ENCODE measurements at regions not wholly inside any gene's neighbourhood (a gene's known extent, or its start where the extent isn't known, plus 50 kb on each side); places are given as distances from the start of the nearest gene placed in this dataset.
"Not testable (repeated sequence)": the region's sequence is repeated elsewhere in the genome, so short reads cannot be mapped to it uniquely, and the experiment has no call there.

DNA sequence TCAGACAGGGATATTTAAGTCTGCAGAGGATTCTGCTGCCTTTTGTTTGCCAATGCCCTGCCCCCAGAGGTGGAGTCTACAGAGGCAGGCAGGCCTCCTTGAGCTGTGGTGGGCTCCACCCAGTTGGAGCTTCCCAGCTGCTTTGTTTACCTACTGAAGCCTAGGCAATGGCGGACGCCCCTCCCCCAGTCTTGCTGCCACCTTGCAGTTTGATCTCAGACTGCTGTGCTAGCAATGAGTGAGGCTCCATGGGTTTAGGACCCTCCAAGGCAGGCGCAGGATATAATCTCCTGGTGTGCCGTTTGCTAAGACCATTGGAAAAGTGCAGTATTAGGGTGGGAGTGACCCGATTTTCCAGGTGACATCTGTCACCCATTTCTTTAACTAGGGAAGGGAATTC is 132.7 kb downstream of the UNC93B1 start:
- not testable (repeated sequence) for DNase-seq

DNA sequence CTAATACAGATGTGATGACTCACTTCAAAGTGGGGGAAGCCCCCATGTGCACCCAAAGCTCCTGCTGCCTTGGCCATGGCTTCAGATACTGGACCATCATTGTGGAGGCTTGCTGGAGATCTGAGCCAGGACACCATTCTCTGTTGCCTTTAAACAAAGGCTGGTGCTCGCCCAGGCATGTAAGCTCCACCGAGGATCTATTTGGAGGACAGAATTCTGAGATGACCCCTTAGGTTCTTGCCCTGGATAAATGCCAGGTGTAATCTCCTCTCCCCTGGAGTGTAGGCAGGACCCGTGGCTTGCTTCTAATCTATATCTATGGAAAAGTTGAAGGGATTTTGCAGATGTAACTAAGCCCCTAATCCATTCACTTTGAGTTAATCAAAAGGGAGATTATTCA is 141.0 kb downstream of the UNC93B1 start:
- DNase-seq, result not testable (repeated sequence)

DNA sequence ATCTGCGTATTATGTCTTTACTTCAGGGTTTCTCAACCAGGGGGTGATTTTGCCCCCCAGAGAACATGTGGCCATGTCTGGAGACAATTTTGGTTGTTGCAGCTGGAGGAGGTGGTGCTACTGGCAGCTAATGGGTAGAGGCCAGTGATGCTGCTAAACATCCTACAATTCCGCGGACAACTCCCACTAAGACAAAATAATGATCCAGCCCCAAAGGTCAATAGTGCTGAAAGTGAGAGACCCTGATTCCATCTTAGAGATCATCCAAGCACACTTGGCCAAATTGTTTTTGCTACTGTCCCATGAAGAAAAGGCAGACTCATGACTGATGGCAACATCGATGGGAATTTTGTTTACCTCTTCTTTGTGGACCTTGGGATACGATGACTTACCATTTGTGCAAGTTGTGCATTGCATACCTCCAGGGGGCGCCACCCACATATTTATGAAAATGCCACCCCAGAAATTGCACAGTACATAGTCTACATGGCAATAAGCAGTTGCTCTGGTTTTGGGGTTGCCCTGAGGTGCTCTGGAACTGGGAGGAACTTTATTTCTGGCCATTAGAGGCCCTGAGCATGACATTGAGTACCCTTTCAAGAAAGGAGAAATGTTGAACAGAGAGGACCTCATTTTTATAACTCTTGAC is 144.3 kb downstream of the UNC93B1 start:
- peak; percentile 6 for DNase-seq

DNA sequence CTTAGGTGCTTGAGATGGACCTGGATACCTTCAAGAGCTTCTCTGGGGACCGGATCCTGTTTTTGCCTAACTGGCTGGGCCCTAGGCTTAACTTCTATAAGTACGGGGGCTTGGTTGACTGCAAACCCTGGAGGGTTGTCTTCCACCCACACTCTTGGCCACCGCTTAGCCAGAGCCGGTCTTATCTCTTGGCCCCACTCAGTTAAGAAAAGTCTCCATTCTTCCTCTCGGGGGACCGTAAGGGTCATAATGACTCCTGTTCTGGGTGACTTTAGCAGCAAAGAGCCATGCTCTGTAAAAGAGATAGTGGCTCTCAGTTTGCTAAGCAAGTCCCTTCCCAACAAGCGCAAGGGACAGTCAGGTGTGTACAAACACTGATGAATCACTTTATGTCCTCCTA is 153.2 kb downstream of the UNC93B1 start:
- DNase-seq, result not testable (repeated sequence)

DNA sequence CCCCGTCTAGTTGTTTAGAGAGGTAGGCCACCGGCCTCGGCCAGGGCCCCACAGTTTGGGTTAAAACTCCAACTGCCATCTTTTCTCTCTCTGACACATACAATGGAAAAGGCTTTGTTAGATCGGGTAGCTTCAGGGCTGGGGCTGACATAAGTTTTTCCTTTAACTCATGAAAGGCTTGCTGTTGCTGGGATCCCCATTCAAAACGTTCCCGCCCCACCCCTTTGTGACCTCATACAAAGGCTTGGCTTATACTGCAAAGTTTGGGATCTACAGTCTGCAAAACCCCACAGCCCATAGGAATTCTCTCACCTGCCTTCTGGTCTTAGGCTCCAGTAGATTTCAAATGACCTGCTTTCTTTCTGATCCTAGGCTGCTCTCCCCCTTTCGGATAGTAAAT is 154.1 kb downstream of the UNC93B1 start:
- not testable (repeated sequence) for DNase-seq

DNA sequence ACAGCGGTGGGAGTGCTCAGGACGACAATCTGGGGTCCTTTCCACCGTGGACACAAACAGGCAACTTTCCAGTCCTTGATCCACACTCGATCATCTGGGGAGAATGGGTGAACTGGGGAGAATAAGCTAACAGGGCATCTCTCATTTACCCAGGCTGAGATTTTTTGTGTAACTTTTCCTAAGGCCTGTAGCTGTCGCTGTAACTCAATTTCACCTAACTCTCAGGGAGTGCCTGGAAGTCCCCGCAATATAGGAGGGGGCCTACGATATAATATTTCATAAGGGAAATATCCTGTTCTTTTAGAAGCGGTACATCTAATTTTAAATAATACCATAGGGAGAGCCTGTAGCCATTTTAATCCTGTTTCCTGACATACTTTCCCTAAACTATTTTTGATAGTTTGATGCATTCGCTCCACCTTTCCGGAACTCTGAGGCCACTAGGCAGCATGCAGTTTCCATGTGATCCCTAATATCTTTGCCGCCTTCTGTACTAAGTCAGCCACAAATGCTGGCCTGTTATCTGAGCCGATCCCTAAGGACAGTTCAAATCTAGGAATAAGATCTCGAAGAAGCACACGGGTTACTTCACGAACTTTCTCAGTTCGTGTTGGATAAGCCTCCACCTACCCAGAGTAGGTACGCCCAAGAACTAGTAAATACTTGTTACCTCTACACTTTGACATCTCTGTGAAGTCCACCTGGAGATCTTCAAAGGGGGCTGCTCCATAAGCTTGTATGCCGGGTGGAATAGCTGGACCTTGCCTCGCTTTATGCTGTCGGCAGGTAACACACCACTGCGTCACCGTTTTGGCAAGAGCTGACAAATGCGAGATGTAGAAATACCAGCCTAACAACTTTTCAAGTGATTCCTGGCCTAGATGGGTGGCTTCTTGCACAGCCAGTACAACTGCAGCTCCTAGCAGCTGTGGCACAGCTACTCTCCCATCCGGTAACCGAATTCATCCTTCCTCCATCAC is 155.7 kb downstream of the UNC93B1 start:
- not testable (repeated sequence) for DNase-seq

DNA sequence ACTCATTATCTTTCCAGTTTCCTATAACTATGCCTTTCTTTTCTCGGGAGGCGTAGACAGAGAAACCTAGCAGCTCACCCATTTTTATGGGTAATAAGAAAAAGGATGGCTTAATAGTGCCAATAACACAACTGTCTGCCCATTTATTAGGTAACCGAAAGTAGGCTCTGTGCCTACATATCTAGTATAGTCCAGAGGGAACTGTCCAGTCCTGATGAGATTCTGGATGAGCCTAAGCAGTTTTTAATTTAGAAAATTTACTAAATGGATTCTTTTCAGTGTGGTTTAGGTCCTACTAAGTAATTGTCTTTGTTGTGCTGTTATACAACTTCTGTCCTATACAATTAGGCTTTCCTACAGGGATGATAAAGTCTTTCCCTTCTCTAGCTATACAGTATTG is 157.6 kb downstream of the UNC93B1 start:
- not testable (repeated sequence) for DNase-seq

DNA sequence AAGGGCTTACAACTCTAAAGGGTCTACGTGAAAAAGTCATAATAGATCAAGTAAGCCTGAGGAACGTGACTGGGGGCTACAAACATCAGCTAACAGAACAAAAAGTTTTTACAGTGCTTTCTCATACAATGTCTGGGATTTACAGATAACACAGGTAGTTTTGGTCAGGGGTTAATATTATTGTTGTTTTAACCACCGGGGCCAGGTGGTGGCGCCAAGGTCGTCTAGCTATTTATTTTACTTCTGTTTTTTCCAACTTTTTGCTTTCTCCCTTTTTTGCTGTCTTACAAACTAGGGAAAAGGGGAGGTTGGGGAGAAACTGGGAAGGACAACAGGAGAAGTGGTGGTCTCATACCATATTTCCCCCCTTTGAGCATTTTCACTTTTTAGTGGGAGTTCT is 158.6 kb downstream of the UNC93B1 start:
- DNase-seq, result not testable (repeated sequence)

DNA sequence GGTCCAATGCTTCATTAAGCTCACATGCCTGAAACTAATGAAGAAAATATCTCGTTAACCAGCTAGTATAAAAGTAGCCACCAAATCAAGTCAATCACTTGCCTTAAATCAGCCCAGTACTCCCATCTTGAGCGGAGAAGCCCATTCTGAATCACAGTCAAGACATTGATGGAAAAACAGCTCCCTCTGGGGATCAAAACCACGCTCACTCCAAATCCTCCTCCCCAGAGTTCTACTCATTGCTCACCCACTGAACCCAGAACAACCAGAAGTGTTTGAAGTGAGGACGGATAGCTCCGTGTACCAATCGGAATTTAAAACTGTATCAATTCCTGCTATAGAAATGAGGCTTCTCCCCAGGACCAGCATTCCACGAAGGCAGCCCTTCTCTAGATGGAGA is 163.3 kb downstream of the UNC93B1 start:
- DNase-seq, result not testable (repeated sequence)

DNA sequence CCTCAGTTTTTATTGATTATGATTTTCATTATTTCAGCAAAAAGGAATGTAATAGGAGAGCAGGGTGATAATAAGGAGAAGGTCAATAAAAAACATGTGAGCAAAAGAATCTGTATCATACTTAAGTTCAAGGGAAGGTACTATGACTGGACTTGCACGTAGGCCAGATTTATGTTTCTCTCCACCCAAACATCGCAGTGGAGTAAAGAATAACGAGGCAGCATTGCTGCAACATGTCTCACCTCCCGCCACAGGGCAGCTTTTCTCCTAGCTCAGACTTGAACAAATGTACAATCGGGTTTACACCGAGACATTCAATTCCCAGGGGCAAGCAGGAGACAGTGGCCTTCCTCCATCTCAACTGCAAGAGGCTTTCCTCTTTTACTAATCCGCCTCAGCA is 155.7 kb upstream of the ALDH3B2 start:
- not testable (repeated sequence) for DNase-seq

DNA sequence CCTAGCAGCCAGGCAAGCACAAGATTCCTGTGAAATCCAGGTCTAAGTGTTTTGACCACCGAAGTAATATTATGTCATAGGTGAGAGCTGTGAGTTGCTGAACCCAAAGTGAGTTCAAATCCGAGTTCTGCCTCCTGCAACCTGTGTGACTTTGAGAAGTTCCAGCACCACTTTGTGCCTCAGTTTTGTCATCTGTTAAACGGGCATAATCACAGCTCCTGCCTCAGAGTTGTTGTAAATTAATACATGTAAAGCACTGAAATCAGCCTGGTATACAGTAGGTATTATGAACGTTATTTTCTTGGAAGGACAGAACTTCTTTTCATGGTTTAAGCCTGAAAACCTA is 152.5 kb upstream of the ALDH3B2 start:
- not testable (repeated sequence) for DNase-seq

DNA sequence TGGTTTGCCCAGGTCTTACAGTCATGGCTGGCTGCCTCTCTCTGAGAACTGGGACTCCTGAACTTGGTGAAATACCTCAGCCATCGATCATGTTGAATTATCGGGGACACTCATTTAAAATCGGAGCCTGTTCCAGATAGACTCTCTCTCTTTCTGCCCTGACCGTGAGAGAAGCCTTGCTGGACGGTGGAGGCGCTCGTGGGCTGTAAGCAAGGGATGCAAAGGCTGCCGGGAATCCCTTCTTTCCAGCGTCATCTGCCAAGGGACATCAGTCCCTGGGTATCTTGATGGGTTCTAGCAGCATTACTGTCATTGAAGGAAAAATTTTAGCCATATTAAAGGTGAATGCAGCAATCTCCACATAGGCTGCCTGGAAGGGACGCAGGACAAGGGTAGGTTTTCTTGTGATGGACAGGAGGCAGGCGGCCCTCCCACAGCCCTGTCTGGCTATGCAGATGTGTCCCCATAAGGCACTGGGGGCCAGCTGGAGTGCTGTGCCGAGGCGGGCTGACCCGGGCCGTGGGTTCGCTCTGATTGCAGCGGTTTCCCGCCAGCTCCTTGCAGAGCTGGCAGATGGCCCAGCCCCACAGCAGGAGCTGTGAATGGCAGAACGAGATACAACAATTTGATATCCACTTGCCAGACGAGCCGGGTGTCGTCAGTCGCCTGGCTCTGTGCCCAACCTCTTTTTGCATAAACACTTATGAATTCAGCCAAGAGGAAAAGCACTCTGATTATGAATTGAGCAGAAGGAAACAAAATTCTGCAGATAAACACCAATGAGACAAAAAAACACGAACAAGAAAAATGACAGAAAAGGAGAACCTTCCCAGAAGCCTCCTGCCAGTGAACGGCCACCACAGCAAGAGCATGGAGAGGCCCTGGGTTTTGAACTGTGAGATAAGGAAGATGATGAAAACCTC is 151.9 kb upstream of the ALDH3B2 start:
- peak; percentile 51 for DNase-seq

DNA sequence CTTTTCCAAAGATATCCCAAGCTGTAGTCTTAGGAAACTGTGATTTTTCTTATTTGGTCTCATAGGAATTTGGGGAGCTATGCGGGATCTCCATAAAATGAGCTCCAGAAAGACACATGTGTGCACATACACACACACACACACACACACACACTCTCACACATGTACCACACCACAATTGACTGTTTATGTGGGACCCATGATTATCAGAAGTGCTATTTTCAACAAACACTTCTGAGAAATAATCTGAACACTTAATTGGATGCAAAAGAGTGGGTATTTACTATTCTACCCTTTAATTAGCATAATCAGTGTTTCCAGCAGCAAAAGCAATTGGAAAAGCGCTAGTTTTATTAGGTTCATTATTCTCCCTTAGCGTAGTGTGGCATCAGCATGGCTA is 150.4 kb upstream of the ALDH3B2 start:
- DNase-seq, result not testable (repeated sequence)

DNA sequence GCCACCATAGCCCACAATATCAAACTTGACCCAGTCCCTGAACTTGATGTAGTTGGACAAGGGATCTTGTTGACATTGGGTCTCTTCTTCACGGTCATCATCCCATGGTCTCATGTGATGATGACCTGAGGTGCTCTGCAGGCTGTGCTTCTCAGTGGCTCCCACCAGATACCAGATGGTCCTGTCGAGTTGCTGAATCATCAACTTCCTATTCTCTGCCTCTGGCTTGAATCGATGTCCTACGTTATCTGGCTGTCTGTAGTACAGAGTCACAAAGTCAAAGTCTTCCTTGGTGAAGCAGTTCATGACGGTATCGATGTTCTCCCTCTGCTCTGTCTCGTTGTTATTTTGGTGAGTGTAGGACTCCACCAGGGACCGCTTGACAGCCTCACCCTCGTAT is 145.7 kb upstream of the ALDH3B2 start:
- DNase-seq, result no peak

DNA sequence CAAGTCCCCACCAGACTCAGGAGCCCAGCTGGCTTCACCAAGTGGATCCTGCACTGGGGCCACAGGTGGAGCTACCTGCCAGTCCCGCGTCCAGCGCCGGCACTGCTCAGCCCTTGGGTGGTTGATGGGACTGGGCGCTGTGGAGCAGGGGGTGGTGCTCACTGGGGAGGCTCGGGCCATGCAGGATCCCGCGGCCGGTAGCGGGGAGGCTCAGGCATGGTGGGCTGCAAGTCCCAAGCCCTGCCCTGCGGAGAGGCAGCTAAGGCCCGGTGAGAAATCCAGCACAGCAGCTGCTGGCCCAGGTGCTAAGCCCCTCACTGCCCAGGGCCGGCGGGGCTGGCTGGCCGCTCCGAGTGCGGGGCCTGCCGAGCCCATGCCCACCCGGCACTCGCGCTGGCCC is 143.1 kb upstream of the ALDH3B2 start:
- DNase-seq, result not testable (repeated sequence)

DNA sequence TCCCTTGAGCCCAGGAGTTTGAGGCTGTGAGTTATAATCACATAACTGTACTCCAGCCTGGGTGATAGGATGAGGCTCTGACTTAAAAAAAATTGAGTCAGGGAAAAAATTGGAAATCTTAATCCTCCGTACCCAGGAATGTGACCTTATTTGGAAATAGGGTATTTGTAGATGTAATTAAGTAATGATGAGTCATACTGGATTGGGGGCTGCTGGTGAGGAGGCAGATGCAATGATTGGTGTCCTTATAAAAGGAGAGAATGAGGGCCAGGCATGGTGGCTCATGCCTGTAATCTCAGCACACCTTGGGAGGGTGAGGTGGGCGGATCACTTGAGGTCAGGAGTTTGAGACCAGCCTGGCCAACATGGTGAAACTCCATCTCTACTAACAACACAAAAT is 134.9 kb upstream of the ALDH3B2 start:
- not testable (repeated sequence) for DNase-seq

DNA sequence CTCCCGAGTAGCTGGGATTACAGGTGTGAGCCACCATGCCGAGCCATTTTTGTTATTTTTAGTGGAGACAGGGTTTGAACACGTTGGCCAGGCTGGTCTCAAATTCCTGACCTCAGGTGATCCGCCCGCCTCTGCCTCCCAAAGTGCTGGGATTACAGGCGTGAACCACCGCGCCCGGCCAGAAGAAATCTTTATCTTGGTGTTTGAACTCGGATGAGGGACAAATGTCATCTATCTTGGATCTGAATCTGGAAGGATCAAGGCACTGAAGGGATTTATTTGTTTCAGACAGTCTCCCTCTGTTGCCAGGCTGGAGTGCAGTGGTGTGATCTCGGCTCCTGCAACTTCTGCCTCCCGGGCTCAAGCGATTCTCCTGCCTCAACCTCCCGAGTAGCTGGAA is 133.5 kb upstream of the ALDH3B2 start:
- not testable (repeated sequence) for DNase-seq

DNA sequence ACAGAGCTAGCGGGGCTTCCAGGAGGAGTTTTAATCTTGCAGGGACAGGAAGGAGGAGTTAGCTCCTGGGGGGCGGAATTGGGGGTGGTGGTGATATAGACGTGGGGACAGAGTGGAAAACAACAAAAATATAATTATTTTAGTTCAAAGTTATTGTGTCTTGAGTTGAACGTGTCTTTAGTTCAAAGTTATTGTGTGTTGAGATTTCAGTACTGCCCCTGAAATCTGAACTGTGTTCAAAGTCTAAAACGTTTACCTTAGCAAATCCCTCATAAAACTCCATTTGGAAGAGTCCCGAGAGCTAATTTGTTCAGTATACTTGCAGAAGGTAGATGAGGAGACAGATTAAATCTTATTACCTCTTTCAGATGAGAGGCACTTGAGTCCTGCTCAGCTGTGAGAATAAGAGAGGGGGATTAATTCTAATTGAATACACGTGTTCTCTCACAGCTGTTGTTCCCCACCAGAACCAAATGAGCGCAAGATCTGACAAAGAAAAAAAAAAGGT is 132.4 kb upstream of the ALDH3B2 start:
- not testable (repeated sequence) for DNase-seq

DNA sequence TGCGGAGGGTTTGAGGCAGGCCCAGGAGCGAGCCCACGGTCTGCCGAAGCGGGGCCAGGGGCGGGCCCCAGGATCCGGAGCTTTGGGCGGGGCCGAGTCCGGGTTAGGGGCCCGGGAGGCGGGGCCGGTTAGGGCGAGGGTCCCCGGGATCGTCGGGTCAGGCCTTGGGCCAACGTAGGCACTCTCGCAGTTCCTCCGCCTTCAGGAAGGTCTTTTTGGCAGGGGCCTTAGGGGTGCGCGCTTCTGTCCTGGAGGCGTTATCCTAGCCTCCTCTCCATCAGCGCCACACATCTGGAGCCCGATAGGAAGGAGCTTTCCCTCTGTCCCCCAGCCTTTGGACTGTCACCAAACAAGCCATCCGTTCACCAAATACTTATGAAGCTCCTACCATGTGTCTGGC is 131.8 kb upstream of the ALDH3B2 start:
- DNase-seq, result not testable (repeated sequence)

DNA sequence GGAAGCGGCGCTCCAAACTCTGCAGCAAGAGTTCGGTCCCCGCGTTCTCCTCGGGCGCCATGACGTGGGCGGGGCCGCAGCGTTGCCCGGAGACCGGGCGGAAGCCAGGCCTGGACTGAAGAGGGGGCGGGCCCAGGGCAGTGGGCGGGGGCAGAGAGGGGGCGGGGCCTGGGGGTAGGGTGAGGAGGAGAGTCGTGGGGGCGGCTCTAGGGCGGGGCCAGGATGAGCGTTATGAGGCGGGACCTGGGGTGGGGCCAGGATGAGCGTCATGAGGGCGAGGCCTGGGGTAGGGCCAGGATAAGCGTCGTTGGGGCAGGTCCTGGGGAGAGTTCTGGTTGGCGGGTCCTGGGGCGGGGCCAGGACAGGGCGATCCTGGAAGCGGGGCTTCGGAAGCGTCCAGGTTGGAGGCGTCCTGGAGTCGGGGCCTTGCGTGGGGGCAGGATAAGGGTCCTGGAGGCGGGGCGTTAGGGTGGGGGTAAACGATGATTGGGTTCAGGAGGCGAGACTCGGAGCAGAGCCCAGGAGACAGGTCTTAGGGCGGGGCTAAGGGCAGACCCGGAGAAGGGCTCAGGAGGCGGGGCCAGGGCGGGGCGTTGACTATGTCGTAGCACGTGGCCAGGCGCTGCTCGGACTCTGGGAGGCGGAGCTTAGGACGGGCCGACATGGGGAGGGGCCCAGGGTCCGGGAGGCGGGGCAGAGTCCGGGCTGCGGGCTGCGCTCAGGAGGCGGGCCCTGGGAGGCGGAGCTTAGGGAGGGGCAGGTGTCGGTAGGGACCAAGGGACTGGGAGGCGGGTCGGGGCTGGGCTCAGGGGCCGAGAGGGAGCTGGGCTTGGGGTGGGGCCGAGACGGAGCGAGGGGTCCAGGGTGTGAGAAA is 131.1 kb upstream of the ALDH3B2 start:
- DNase-seq, result peak; percentile 96

DNA sequence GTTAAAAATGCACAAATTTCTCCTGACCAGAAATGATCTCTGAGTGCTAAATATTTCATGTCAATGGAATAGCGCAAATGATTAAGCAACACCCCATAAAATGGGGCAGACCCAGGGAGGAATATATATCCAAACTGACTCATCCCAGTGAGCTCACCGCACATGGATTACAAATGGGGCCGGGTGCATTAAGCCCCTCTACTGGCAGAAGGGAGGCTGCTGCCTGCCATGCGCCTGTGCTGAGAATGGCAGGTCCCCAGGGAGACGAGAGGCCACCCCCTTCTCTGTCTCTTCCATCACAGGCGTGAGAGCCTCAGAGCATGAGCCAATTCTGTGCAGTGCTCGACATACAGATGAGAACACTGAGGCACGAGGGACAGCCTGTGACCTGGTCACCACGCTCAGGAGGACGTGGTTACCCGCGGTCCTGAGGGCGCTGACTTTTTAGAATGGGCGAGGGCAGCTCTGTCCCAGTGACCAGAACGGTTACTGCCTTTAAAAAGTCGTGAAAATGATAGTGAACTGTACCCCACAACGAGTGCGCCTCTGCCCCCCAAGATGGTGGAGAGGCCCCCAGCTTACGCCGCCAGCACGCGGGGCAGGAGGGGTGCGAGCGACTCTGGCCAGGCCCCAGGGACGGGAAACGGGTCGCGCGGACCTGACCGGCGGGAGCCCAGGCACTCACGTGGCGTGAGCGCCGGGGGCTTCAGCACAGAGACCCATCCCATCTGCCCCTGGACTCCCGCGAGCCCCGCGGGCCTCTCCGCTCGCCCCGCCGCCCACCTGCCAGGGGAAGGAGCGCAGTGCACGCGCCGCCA is 130.2 kb upstream of the ALDH3B2 start:
- DNase-seq, result peak; percentile 10

Measured in NCI-H1694 (cell line).